H9 (cell line): ENCODE measurements at regions not wholly inside any gene's neighbourhood (a gene's known extent, or its start where the extent isn't known, plus 50 kb on each side); places are given as distances from the start of the nearest gene placed in this dataset.

Experiments
- DNase-seq: peaks from one replicate; pipeline ENCODE4 v3.0.0-alpha.2; 2017
- H2AFZ ChIP-seq: one replicate; pipeline ENCODE4 v1.6.1; 2013; ENCODE audit warnings: mild to moderate bottlenecking, low read length, control low read depth, moderate library complexity
- H2AK5ac ChIP-seq: 2 replicates; pipeline ENCODE4 v1.6.1; 2013; ENCODE audit warnings: low read length, control low read depth, mixed read lengths; ENCODE audit not compliant: insufficient read length
- H2BK120ac ChIP-seq: one replicate; pipeline ENCODE4 v1.6.1; 2013; ENCODE audit warnings: low read depth, mild to moderate bottlenecking, low read length, control low read depth, inconsistent platforms; ENCODE audit not compliant: poor library complexity, severe bottlenecking
- H2BK12ac ChIP-seq: 2 replicates; pipeline ENCODE4 v1.6.1; 2013; ENCODE audit warnings: low read length, control low read depth, mixed read lengths, low read depth; ENCODE audit not compliant: insufficient read length
- H2BK15ac ChIP-seq: 2 replicates; pipeline ENCODE4 v1.6.1; 2013; ENCODE audit warnings: low read depth, low read length, control low read depth
- H2BK20ac ChIP-seq: one replicate; pipeline ENCODE4 v1.6.1; 2013; ENCODE audit warnings: low read depth, mild to moderate bottlenecking, low read length, control low read depth, inconsistent platforms; ENCODE audit not compliant: poor library complexity, severe bottlenecking
- H2BK5ac ChIP-seq: 2 replicates; pipeline ENCODE4 v1.6.1; 2013; ENCODE audit warnings: low read length, control low read depth, mixed read lengths; ENCODE audit not compliant: insufficient read length
- H3K14ac ChIP-seq: 2 replicates; pipeline ENCODE4 v1.6.1; 2013; ENCODE audit warnings: low read length, control low read depth; ENCODE audit not compliant: insufficient read depth
- H3K18ac ChIP-seq: 2 replicates; pipeline ENCODE4 v1.6.1; 2013; ENCODE audit warnings: low read depth, mild to moderate bottlenecking, mixed read lengths, low read length, control low read depth; ENCODE audit not compliant: insufficient read length
- H3K23ac ChIP-seq: 2 replicates; pipeline ENCODE4 v1.6.1; 2013; ENCODE audit warnings: low read length, control low read depth, mixed read lengths, low read depth; ENCODE audit not compliant: insufficient read length
- H3K23me2 ChIP-seq: 2 replicates; pipeline ENCODE4 v1.6.1; 2013; ENCODE audit warnings: low read depth, mild to moderate bottlenecking, mixed read lengths, low read length, control low read depth; ENCODE audit not compliant: insufficient read length, poor library complexity, severe bottlenecking
- H3K27ac ChIP-seq: 2 replicates; pipeline ENCODE4 v1.5.1; 2013; ENCODE audit warnings: low read length, control low read depth, mixed read lengths, low read depth; ENCODE audit not compliant: insufficient read length
- H3K27me3 ChIP-seq: 2 replicates; pipeline ENCODE4 v1.6.1; 2013; ENCODE audit warnings: low read length, control low read depth, inconsistent platforms; ENCODE audit not compliant: insufficient read depth
- H3K4ac ChIP-seq: 2 replicates; pipeline ENCODE4 v1.6.1; 2013; ENCODE audit warnings: low read depth, mild to moderate bottlenecking, control low read depth, inconsistent platforms, low read length, moderate library complexity
- H3K4me1 ChIP-seq: 2 replicates; pipeline ENCODE4 v1.6.1; 2013; ENCODE audit warnings: low read length, control low read depth, inconsistent platforms; ENCODE audit not compliant: insufficient read depth
- H3K4me2 ChIP-seq: 2 replicates; pipeline ENCODE4 v1.6.1; 2013; ENCODE audit warnings: low read length, control low read depth, mixed read lengths; ENCODE audit not compliant: insufficient read length, insufficient read depth
- H3K56ac ChIP-seq: 2 replicates; pipeline ENCODE4 v1.6.1; 2013; ENCODE audit warnings: low read depth, mild to moderate bottlenecking, mixed read lengths, low read length, control low read depth; ENCODE audit not compliant: insufficient read length
- H3K79me1 ChIP-seq: 2 replicates; pipeline ENCODE4 v1.6.1; 2013; ENCODE audit warnings: low read depth, mild to moderate bottlenecking, moderate library complexity, low read length, control low read depth, inconsistent platforms; ENCODE audit not compliant: insufficient read depth, poor library complexity, severe bottlenecking
- H3K79me2 ChIP-seq: 2 replicates; pipeline ENCODE4 v1.6.1; 2013; ENCODE audit warnings: low read length, control low read depth, inconsistent platforms; ENCODE audit not compliant: insufficient read depth
- H3K9ac ChIP-seq: 2 replicates; pipeline ENCODE4 v1.6.1; 2013; ENCODE audit warnings: low read length, control low read depth, mixed read lengths; ENCODE audit not compliant: insufficient read length; ENCODE audit errors: extremely low read depth
- H3K9me3 ChIP-seq: one replicate; pipeline ENCODE4 v1.6.1; 2013; ENCODE audit warnings: low read depth, low read length, inconsistent platforms; ENCODE audit not compliant: control insufficient read depth
- H3T11ph ChIP-seq: one replicate; pipeline ENCODE4 v1.6.1; 2013; ENCODE audit warnings: mild to moderate bottlenecking, low read length, control low read depth, inconsistent platforms
- H4K20me1 ChIP-seq: one replicate; pipeline ENCODE4 v1.6.1; 2013; ENCODE audit not compliant: control insufficient read depth, insufficient read length, insufficient read depth
- H4K5ac ChIP-seq: 2 replicates; pipeline ENCODE4 v1.6.1; 2013; ENCODE audit warnings: low read depth, mild to moderate bottlenecking, mixed read lengths, low read length, control low read depth; ENCODE audit not compliant: insufficient read length
- H4K8ac ChIP-seq: replicated peaks from 2 replicates; pipeline ENCODE4 v1.6.1; 2013; ENCODE audit warnings: low read length, control low read depth, mixed read lengths, low read depth; ENCODE audit not compliant: insufficient read length
- H4K91ac ChIP-seq: 2 replicates; pipeline ENCODE4 v1.6.1; 2013; ENCODE audit warnings: low read depth, mild to moderate bottlenecking, moderate library complexity, mixed read lengths, low read length, control low read depth; ENCODE audit not compliant: insufficient read length
- H3K27ac Mint-ChIP-seq, 3 experiments: 2 replicates in 2 of 3; 3 replicates in 1 of 3; pipeline ENCODE4 v1.8.0; 2020 to 2021; ENCODE audit warnings: mixed read lengths in 3 of 3, mild to moderate bottlenecking in 1 of 3, moderate library complexity in 1 of 3
- H3K27me3 Mint-ChIP-seq: 2 replicates; pipeline ENCODE4 v1.8.0; 2021; ENCODE audit warnings: low read depth, mild to moderate bottlenecking, moderate library complexity, mixed read lengths
- H3K36me3 Mint-ChIP-seq, 3 experiments: 2 replicates in 2 of 3; 3 replicates in 1 of 3; pipeline ENCODE4 v1.8.0; 2020 to 2021; ENCODE audit warnings: low read depth in 3 of 3, mixed read lengths in 3 of 3; ENCODE audit not compliant: insufficient read depth in 1 of 3
- H3K4me1 Mint-ChIP-seq, 2 experiments: 2 replicates each; pipeline ENCODE4 v1.8.0; 2020; ENCODE audit warnings: mixed read lengths in 2 of 2
- H3K4me3 Mint-ChIP-seq, 2 experiments: 2 replicates in 1 of 2; 3 replicates in 1 of 2; pipeline ENCODE4 v1.8.0; 2020 to 2021; ENCODE audit warnings: mild to moderate bottlenecking in 2 of 2, mixed read lengths in 2 of 2, moderate library complexity in 1 of 2
- H3K9me3 Mint-ChIP-seq, 2 experiments: 2 replicates in 1 of 2; 3 replicates in 1 of 2; pipeline ENCODE4 v1.8.0; 2020; ENCODE audit warnings: mild to moderate bottlenecking in 2 of 2, mixed read lengths in 2 of 2, moderate library complexity in 1 of 2
- WGBS: extraction: QIAGEN DNeasy Blood & Tissue Kit; methylation state at CpG from one replicate; pipeline ENCODE4 v1.1.7; 2013; ENCODE audit warnings: missing lambda C conversion rate, low lambda C conversion rate, mixed read lengths; ENCODE audit not compliant: insufficient read length; ENCODE audit errors: extremely low coverage; 5-methylcytosine and 5-hydroxymethylcytosine counted together
- TF ChIP-seq, protein P1 (sequence below): fragments of 200-600 bp; sonication (generic); conservative IDR thresholded peaks from 3 replicates; pipeline ENCODE4 v1.8.0; 2021; ENCODE audit warnings: antibody characterized with exemption, mild to moderate bottlenecking

GRCh38 chr11:10619131-10619680 is 50.7 kb upstream of the LYVE1 start:
- H4K5ac ChIP-seq = no peak overlapping the region
- no peak overlapping the region for H2AK5ac ChIP-seq
- H3K4me1 ChIP-seq = no peaks in the 10 kb centered on the region; the same call in 1 of the 2 replicates
- no peak overlapping the region for H3K23ac ChIP-seq
- no peaks in the 10 kb centered on the region for H3K27me3 ChIP-seq
- no peak overlapping the region for H2BK5ac ChIP-seq
- no peaks in the 10 kb centered on the region for H4K20me1 ChIP-seq
- WGBS = no CpG with 5 or more reads among the region's 2 CpGs
- H2BK15ac ChIP-seq = no peak overlapping the region
- Mint-ChIP-seq H3K27me3 (no peaks in the 10 kb centered on the region; the same call in 1 of the 2 replicates), H3K4me1 (no peaks in the 10 kb centered on the region), H3K27ac (no peak overlapping the region), H3K4me3 (no peak overlapping the region), H3K36me3 (no peaks in the 10 kb centered on the region; a peak in 1 of 7 replicates), H3K9me3 (no peaks in the 10 kb centered on the region; a peak in 1 of 5 replicates)
- H3K4me2 ChIP-seq = no peak overlapping the region
- DNase-seq = no peak
- no peak overlapping the region for H2AFZ ChIP-seq
- no peak overlapping the region for H2BK20ac ChIP-seq
- no peak overlapping the region for H2BK12ac ChIP-seq
- H3T11ph ChIP-seq = no peak overlapping the region
- no peak overlapping the region for H4K8ac ChIP-seq
- TF ChIP-seq, protein P1, sequence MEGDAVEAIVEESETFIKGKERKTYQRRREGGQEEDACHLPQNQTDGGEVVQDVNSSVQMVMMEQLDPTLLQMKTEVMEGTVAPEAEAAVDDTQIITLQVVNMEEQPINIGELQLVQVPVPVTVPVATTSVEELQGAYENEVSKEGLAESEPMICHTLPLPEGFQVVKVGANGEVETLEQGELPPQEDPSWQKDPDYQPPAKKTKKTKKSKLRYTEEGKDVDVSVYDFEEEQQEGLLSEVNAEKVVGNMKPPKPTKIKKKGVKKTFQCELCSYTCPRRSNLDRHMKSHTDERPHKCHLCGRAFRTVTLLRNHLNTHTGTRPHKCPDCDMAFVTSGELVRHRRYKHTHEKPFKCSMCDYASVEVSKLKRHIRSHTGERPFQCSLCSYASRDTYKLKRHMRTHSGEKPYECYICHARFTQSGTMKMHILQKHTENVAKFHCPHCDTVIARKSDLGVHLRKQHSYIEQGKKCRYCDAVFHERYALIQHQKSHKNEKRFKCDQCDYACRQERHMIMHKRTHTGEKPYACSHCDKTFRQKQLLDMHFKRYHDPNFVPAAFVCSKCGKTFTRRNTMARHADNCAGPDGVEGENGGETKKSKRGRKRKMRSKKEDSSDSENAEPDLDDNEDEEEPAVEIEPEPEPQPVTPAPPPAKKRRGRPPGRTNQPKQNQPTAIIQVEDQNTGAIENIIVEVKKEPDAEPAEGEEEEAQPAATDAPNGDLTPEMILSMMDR = no peak
- H3K9me3 ChIP-seq = no peaks in the 10 kb centered on the region
- no peak overlapping the region for H3K14ac ChIP-seq
- H3K4ac ChIP-seq = no peak overlapping the region
- H3K79me1 ChIP-seq = no peaks in the 10 kb centered on the region
- H4K91ac ChIP-seq = no peak overlapping the region
- H3K23me2 ChIP-seq = no peaks in the 10 kb centered on the region
- H3K56ac ChIP-seq = no peak overlapping the region
- H3K9ac ChIP-seq = no peak overlapping the region
- no peak overlapping the region for H2BK120ac ChIP-seq
- H3K27ac ChIP-seq = no peak overlapping the region
- no peak overlapping the region for H3K18ac ChIP-seq
- no peaks in the 10 kb centered on the region for H3K79me2 ChIP-seq
